ENCODE measurements at regions not wholly inside any gene's neighbourhood (a gene's known extent, or its start where the extent isn't known, plus 50 kb on each side); places are given as distances from the start of the nearest gene placed in this dataset.
"Not testable (repeated sequence)": the region's sequence is repeated elsewhere in the genome, so short reads cannot be mapped to it uniquely, and the experiment has no call there.

DNA sequence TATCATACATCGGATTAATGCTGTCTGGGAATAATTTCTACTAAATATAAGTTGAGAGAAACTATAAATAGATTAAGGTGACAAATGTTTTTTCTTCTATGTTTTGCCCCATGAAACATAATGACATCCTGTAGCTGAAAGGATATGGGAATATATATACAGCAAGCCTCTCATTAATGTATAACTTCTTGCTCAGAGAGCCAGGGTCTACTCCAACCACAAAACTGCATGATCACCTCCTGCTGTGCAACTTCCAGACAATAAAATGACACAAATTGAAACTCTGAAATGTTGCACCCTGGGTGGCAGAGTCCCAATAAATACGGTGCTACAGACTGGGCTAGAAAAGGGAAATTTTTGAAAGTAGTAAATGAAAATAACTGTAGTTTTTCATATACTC is 571.9 kb upstream of the CBLB start:
- TF ChIP-seq, protein P1, sequence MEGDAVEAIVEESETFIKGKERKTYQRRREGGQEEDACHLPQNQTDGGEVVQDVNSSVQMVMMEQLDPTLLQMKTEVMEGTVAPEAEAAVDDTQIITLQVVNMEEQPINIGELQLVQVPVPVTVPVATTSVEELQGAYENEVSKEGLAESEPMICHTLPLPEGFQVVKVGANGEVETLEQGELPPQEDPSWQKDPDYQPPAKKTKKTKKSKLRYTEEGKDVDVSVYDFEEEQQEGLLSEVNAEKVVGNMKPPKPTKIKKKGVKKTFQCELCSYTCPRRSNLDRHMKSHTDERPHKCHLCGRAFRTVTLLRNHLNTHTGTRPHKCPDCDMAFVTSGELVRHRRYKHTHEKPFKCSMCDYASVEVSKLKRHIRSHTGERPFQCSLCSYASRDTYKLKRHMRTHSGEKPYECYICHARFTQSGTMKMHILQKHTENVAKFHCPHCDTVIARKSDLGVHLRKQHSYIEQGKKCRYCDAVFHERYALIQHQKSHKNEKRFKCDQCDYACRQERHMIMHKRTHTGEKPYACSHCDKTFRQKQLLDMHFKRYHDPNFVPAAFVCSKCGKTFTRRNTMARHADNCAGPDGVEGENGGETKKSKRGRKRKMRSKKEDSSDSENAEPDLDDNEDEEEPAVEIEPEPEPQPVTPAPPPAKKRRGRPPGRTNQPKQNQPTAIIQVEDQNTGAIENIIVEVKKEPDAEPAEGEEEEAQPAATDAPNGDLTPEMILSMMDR (IDR thresholded peaks at IDR 0.05; ENCODE audit: poor library complexity, severe bottlenecking) = no peak
- Histone ChIP-seq H3K36me3 (ENCODE audit: low read depth) (no peaks in the 10 kb centered on the region), H3K27me3 (ENCODE audit: insufficient read depth, poor library complexity, severe bottlenecking) (no peaks in the 10 kb centered on the region), H3K4me1 (ENCODE audit: insufficient read depth, poor library complexity, severe bottlenecking) (no peaks in the 10 kb centered on the region), H3K4me3 (ENCODE audit: severe bottlenecking) (no peak overlapping the region), H3K9me3 (ENCODE audit: severe bottlenecking) (no peaks in the 10 kb centered on the region), H3K27ac (ENCODE audit: poor library complexity, severe bottlenecking) (no peak overlapping the region)
- DNase-seq (ENCODE audit: low spot score) = no peak
- no peak for ATAC-seq (ENCODE audit: low read depth)

DNA sequence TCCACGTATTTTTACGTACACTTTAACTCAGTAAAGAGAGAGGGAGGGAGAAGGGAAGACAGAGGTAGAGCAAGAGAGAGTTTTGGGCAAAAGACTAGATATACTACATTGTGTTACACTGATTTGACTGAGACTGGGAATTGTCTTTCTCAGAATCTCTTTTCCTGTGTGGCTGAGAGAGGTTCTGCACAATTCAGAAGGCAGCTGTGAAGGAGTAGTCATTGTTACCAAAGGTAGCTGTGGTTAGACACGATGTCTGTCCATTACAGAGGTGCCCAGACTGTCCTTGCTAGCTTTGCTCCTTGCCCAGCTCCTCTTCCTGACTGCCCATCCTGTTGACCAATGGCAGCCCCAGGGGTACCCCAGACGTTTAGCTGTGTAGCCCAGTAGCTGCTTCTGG is 577.5 kb upstream of the CBLB start:
- no peak overlapping the region for H3K27ac ChIP-seq (ENCODE audit: poor library complexity, severe bottlenecking)
- ATAC-seq (ENCODE audit: low read depth) = no peak

DNA sequence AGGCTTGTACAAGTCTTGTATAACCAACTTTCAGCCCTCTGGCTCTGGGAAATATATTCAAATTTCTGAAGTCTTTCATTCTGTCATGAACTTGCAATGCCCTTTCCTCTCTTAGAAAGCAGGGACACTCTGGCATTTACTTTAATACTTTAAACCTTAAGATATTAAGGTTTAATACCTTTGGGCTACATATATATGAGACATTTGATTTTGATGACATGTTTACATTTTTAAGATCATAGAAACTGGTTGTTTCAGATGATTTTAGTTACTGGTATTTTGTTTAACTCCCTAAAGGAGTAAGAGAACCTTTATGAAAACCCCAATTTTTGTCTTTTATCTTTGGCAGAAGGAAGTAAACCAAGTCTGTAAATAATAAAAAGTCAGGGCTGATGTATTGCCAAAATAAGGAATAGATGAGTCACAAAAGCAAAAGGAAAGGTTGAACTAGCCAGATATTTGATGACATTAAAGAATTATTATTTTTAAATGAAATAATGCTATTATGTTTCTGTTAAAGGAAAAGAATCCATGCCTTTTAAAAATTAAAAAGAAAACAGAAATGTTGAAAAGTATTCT is 579.0 kb upstream of the CBLB start:
- no peak overlapping the region for H3K4me3 ChIP-seq (ENCODE audit: severe bottlenecking)
- no peak overlapping the region for H3K27ac ChIP-seq (ENCODE audit: poor library complexity, severe bottlenecking)
- ATAC-seq (ENCODE audit: low read depth) (no peak), DNase-seq (ENCODE audit: low spot score) (no peak)
- no peaks in the 10 kb centered on the region for H3K36me3 ChIP-seq (ENCODE audit: low read depth)
- no peaks in the 10 kb centered on the region for H3K4me1 ChIP-seq (ENCODE audit: insufficient read depth, poor library complexity, severe bottlenecking)
- TF ChIP-seq, protein P1 (IDR thresholded peaks at IDR 0.05; ENCODE audit: poor library complexity, severe bottlenecking) = no peak
- no peaks in the 10 kb centered on the region for H3K9me3 ChIP-seq (ENCODE audit: severe bottlenecking)
- no peaks in the 10 kb centered on the region for H3K27me3 ChIP-seq (ENCODE audit: insufficient read depth, poor library complexity, severe bottlenecking)

More for the DNA sequence above, 577.5 kb upstream of the CBLB start:
- TF ChIP-seq, protein P1 (IDR thresholded peaks at IDR 0.05; ENCODE audit: poor library complexity, severe bottlenecking) = no peak
- H3K27me3 ChIP-seq (ENCODE audit: insufficient read depth, poor library complexity, severe bottlenecking) = no peaks in the 10 kb centered on the region
- no peaks in the 10 kb centered on the region for H3K36me3 ChIP-seq (ENCODE audit: low read depth)
- H3K9me3 ChIP-seq (ENCODE audit: severe bottlenecking) = no peaks in the 10 kb centered on the region
- DNase-seq (ENCODE audit: low spot score) = no peak
- no peak overlapping the region for H3K4me3 ChIP-seq (ENCODE audit: severe bottlenecking)
- H3K4me1 ChIP-seq (ENCODE audit: insufficient read depth, poor library complexity, severe bottlenecking) = no peaks in the 10 kb centered on the region

DNA sequence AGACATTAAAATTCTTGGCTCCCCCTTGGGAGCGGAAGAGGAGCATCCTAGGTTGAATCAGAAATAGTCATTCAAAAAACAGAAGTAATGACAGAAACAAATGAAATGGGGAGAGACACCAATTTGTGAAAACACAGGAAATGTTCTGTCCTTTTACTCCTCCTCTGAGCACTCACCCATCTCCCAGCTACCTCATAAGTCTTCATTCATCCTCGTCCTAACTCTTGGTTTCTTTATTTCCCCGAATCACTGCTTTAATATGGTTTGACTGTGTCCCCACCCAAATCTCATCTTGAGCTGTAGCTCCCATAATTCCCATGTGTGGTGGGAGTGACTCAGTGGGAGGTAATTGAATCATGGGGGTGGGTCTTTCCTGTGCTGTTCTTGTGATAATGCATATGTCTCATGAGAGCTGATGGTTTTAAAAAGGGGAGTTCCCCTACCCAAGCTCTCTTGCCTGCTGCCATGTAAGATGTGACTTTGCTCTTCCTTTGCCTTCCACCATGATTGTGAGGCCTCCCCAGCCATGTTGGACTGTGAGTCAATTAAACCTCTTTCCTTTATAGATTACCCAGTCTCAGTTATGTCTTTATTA is 579.7 kb upstream of the CBLB start:
- not testable (repeated sequence) for H3K9me3 ChIP-seq (ENCODE audit: severe bottlenecking); H3K27me3 ChIP-seq (ENCODE audit: insufficient read depth, poor library complexity, severe bottlenecking); H3K4me1 ChIP-seq (ENCODE audit: insufficient read depth, poor library complexity, severe bottlenecking); H3K27ac ChIP-seq (ENCODE audit: poor library complexity, severe bottlenecking); ATAC-seq (ENCODE audit: low read depth); DNase-seq (ENCODE audit: low spot score); H3K4me3 ChIP-seq (ENCODE audit: severe bottlenecking); H3K36me3 ChIP-seq (ENCODE audit: low read depth)

DNA sequence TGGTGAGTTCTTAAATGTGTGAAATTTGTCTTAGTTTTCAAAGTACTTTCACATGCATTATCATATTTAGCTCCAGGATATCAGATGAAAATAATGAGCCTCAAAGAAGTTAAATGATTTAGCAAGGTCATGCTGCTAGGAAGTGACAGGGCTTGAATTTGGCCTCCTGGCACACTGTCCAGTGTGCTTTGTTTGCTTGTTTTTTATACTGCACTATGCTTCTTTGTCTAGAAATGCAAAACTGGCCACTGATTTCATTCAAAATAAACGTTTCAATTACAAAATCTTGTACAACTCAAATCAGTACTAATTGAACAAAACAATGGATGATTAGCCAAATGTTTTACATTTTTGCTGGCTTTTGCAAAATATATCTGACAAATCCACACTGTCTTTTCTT is 583.3 kb upstream of the CBLB start:
- no peak overlapping the region for H3K27ac ChIP-seq (ENCODE audit: poor library complexity, severe bottlenecking)
- no peaks in the 10 kb centered on the region for H3K27me3 ChIP-seq (ENCODE audit: insufficient read depth, poor library complexity, severe bottlenecking)
- TF ChIP-seq, protein P1 (IDR thresholded peaks at IDR 0.05; ENCODE audit: poor library complexity, severe bottlenecking) = no peak
- DNase-seq (ENCODE audit: low spot score) = no peak
- no peaks in the 10 kb centered on the region for H3K36me3 ChIP-seq (ENCODE audit: low read depth)
- H3K9me3 ChIP-seq (ENCODE audit: severe bottlenecking) = no peaks in the 10 kb centered on the region
- no peaks in the 10 kb centered on the region for H3K4me1 ChIP-seq (ENCODE audit: insufficient read depth, poor library complexity, severe bottlenecking)
- no peak for ATAC-seq (ENCODE audit: low read depth)
- no peak overlapping the region for H3K4me3 ChIP-seq (ENCODE audit: severe bottlenecking)
